Neural cell (in vitro differentiated cells): ENCODE measurements at regions not wholly inside any gene's neighbourhood (a gene's known extent, or its start where the extent isn't known, plus 50 kb on each side); places are given as distances from the start of the nearest gene placed in this dataset.

Experiments
- CTCF ChIP-seq: fragments of 450-650 bp; IDR thresholded peaks from 2 replicates; pipeline ENCODE4 v1.5.1; 2014; ENCODE audit warnings: antibody characterized with exemption, mild to moderate bottlenecking, moderate library complexity; ENCODE audit not compliant: poor library complexity, severe bottlenecking
- EP300 ChIP-seq: fragments of 450-650 bp; conservative IDR thresholded peaks from 2 replicates; pipeline ENCODE4 v1.6.1; 2014; ENCODE audit warnings: antibody characterized with exemption, mild to moderate bottlenecking, moderate library complexity; ENCODE audit not compliant: poor library complexity, severe bottlenecking
- EZH2 ChIP-seq: fragments of 200-600, 300-800 bp; shearing (Covaris generic), sonication (generic); IDR thresholded peaks from 2 replicates; pipeline ENCODE4 v1.6.1; 2014; ENCODE audit warnings: antibody characterized with exemption, low read length, borderline replicate concordance, mild to moderate bottlenecking; ENCODE audit not compliant: insufficient read depth, poor library complexity, severe bottlenecking
- POLR2AphosphoS5 ChIP-seq: IDR thresholded peaks from 2 replicates; pipeline ENCODE4 v1.6.1; 2012
- RAD21 ChIP-seq: fragments of 450-650 bp; conservative IDR thresholded peaks from 2 replicates; pipeline ENCODE4 v1.6.1; 2014; ENCODE audit warnings: antibody characterized with exemption, mild to moderate bottlenecking, moderate library complexity
- REST ChIP-seq: IDR thresholded peaks from 2 replicates; pipeline ENCODE4 v1.6.1; 2012; ENCODE audit warnings: borderline replicate concordance

DNA sequence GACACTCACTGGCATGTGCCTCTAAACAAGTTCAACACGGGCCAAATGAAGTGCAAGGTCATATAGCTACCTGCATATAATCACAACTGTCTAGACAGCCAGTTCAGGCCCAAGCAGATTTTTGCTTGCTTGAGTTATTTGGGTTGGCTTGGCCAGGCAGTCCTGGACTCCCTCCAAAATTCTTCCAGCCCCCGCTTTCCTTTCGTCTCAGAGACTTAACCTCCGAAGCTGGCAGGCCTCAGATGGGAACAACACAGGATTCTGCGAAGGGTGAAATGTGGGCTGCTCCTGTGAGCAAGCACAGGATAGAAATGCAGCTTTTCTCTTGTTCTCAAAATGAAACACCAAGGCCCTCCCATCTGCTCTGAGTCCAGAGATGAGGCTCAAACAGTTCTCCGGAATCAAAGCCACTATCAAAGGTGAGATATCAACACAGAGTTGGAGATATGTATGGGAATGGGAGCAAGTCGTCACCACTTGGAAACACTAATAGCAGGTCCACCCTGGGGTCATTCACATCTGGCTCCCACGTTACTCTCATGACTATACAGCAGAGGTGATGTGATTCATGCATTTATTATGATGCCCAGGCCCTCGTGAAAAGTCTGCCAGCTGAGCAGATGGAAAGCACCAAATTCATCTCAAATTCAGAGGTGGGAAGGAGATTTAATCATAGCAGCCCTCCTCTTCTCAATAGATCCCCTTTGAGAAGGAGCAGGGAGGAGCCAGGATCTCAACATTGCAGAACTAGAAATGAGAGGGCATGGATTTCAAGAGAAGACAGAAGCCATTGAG, 389.8 kb downstream of the NUAK1 start:
- TF ChIP-seq CTCF (no peak), REST (no peak), RAD21 (no peak), POLR2AphosphoS5 (no peak), EP300 (no peak), EZH2 (no peak)
